Lower leg skin (tissue), 3 donors: ENCODE measurements at regions not wholly inside any gene's neighbourhood (a gene's known extent, or its start where the extent isn't known, plus 50 kb on each side); places are given as distances from the start of the nearest gene placed in this dataset.

Source experiments
- POLR2A ChIP-seq, 2 donors: fragments of 450-650 bp; IDR thresholded peaks; one replicate each; pipeline ENCODE4 v1.6.1; 2016 to 2017; ENCODE audit warnings: antibody characterized with exemption in 2 of 2, mild to moderate bottlenecking in 1 of 2, moderate library complexity in 1 of 2
- TF ChIP-seq, protein P1 (sequence below), 3 donors: fragments of 450-650 bp; IDR thresholded peaks; one replicate each; pipeline ENCODE4 v1.5.1; 2016; ENCODE audit warnings: antibody characterized with exemption in 3 of 3, mild to moderate bottlenecking in 3 of 3, moderate library complexity in 2 of 3

DNA sequence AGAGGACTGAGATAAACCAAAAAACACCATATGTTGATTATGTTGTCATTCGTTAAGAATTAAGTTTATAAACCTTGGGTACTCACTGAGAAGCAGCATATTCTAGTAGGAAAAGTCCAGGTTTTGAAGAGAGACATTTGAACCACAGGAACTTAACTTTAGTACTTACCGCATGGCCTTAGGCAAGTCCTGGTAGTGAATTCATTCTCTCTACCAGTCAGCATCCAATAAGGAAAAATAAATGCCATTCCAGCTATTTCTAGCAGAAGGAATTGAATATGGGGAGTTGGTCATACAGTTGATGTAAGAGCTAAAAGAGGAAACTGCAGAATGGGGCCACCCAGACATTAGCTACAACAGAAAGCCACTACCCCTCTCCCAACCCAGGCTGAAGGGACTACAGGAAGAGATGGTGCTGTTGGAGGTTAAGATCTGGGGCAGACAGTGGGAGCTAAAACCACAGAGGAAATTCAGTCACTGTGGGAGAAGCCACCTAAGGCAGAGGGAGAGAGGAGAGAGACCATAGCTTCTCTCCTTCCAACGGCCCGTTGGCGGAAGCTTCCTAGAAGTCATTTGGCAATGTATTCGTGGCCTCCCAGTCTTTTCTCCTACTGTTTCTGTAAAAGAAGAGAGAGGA lies 133.8 kb upstream of the RARB start:
- TF ChIP-seq, protein P1, sequence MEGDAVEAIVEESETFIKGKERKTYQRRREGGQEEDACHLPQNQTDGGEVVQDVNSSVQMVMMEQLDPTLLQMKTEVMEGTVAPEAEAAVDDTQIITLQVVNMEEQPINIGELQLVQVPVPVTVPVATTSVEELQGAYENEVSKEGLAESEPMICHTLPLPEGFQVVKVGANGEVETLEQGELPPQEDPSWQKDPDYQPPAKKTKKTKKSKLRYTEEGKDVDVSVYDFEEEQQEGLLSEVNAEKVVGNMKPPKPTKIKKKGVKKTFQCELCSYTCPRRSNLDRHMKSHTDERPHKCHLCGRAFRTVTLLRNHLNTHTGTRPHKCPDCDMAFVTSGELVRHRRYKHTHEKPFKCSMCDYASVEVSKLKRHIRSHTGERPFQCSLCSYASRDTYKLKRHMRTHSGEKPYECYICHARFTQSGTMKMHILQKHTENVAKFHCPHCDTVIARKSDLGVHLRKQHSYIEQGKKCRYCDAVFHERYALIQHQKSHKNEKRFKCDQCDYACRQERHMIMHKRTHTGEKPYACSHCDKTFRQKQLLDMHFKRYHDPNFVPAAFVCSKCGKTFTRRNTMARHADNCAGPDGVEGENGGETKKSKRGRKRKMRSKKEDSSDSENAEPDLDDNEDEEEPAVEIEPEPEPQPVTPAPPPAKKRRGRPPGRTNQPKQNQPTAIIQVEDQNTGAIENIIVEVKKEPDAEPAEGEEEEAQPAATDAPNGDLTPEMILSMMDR (IDR thresholded peaks at IDR 0.05): no peak
- no peak for TF ChIP-seq POLR2A (IDR thresholded peaks at IDR 0.05)
